ENCODE measurements at regions not wholly inside any gene's neighbourhood (a gene's known extent, or its start where the extent isn't known, plus 50 kb on each side); places are given as distances from the start of the nearest gene placed in this dataset.

- Histone ChIP-seq H3K4me1 (ENCODE audit: control insufficient read depth in 1 of 2, insufficient read depth in 2 of 2, low read length in 2 of 2) (no peaks in the 10 kb centered on the region), H3K4me3 (replicated peaks in 1 of 2; ENCODE audit: low read depth in 1 of 2, low read length in 2 of 2) (no peak overlapping the region), H4K20me1 (ENCODE audit: insufficient read depth) (no peaks in the 10 kb centered on the region), H2AFZ (ENCODE audit: low read depth, low read length, poor library complexity, severe bottlenecking) (no peak overlapping the region), H3K27ac (ENCODE audit: low read depth, low read length) (no peak overlapping the region), H3K9me3 (ENCODE audit: control insufficient read depth in 1 of 2, insufficient read depth in 1 of 2, low read depth in 1 of 2, low read length in 2 of 2) (no peaks in the 10 kb centered on the region), H3K36me3 (ENCODE audit: control insufficient read depth in 1 of 2, insufficient read depth in 2 of 2, low read length in 2 of 2) (no peaks in the 10 kb centered on the region), H3K27me3 (ENCODE audit: insufficient read depth, low read length) (no peaks in the 10 kb centered on the region), H3K9me2 (ENCODE audit: insufficient read depth) (no peaks in the 10 kb centered on the region; the same call in 1 of the 2 replicates), H3K4me2 (ENCODE audit: low read length) (no peak overlapping the region), H3K79me2 (ENCODE audit: insufficient read depth, low read length) (no peaks in the 10 kb centered on the region), H3K9ac (ENCODE audit: low read length) (no peak overlapping the region)
- TF ChIP-seq EGR1 (IDR thresholded peaks at IDR 0.05; ENCODE audit: low read depth) (no peak), RAD21 (IDR thresholded peaks at IDR 0.05; ENCODE audit: low read depth) (no peak), SRF (IDR thresholded peaks at IDR 0.05; ENCODE audit: low read depth) (no peak), EZH2 (IDR thresholded peaks at IDR 0.05) (no peak), ZNF274 (IDR thresholded peaks at IDR 0.05; ENCODE audit: low read depth, low read length) (no peak), FOSL1 (IDR thresholded peaks at IDR 0.05; ENCODE audit: low read depth) (no peak), CEBPB (IDR thresholded peaks at IDR 0.05; ENCODE audit: low read depth) (no peak), ELF1 (IDR thresholded peaks at IDR 0.05; ENCODE audit: borderline replicate concordance, low read depth) (no peak), REST (IDR thresholded peaks at IDR 0.05; ENCODE audit: low read depth) (no peak), TCF7L2 (IDR thresholded peaks at IDR 0.05; ENCODE audit: borderline replicate concordance, extremely low read depth, insufficient read depth, insufficient read length) (no peak), CBX3 (IDR thresholded peaks at IDR 0.05; ENCODE audit: low read depth) (no peak), YY1 (IDR thresholded peaks at IDR 0.05; ENCODE audit: extremely low read depth, insufficient replicate concordance, low read depth, low read length) (no peak)
- ChIA-PET RAD21 (ENCODE audit: low non-redundant PET in 1 of 2, low total read pairs in 2 of 2, uncharacterized antibody in 2 of 2, unreplicated experiment in 2 of 2) (no interaction called here), CTCF (no interaction called here), POLR2A (no interaction called here)
- BruUV-seq (replicated peaks): no TSS peak
- DNase-seq (ENCODE audit: low read depth, low spot score) (no peak), ATAC-seq (no peak)
- intact Hi-C loops (cut with micrococcal nuclease): no loop called here
Observed at GRCh38 chr13:105848494-105848893, 687.0 kb downstream of the EFNB2 start.

All from HCT116 (cell line).